Activated CD4-positive, alpha-beta T cell treated with anti-CD3 and anti-CD28 coated beads, Interleukin-2, amount 50 U/mL, for 24 hours (primary cell): ENCODE measurements at regions not wholly inside any gene's neighbourhood (a gene's known extent, or its start where the extent isn't known, plus 50 kb on each side); places are given as distances from the start of the nearest gene placed in this dataset.
"Not testable (repeated sequence)": the region's sequence is repeated elsewhere in the genome, so short reads cannot be mapped to it uniquely, and the experiment has no call there.

Experiments
- DNase-seq, 2 donors: peaks; one replicate each; pipeline ENCODE4 v3.0.0-alpha.2; 2020; ENCODE audit warnings: low read depth in 1 of 2, low spot score in 1 of 2

GRCh38 chr2:111552625-111553024 is 331.4 kb downstream of the ANAPC1 start:
- DNase-seq, result not testable (repeated sequence)

GRCh38 chr2:111559301-111559700 is 324.7 kb downstream of the ANAPC1 start:
- DNase-seq, result not testable (repeated sequence)

- not testable (repeated sequence) for DNase-seq
These were observed 324.2 kb downstream of the ANAPC1 start for GRCh38 chr2:111559814-111560213.

- not testable (repeated sequence) for DNase-seq
These were observed 317.9 kb downstream of the ANAPC1 start for GRCh38 chr2:111566068-111566467.

GRCh38 chr2:111567233-111567632 is 316.8 kb downstream of the ANAPC1 start:
- DNase-seq, result not testable (repeated sequence)

GRCh38 chr2:111569356-111570199 is 314.4 kb downstream of the ANAPC1 start:
- DNase-seq, result not testable (repeated sequence)

- not testable (repeated sequence) for DNase-seq
These were observed 313.5 kb downstream of the ANAPC1 start for GRCh38 chr2:111570300-111571114.

GRCh38 chr2:111574803-111575202 is 309.2 kb downstream of the ANAPC1 start:
- DNase-seq, result not testable (repeated sequence)

GRCh38 chr2:111577154-111577885 is 306.7 kb downstream of the ANAPC1 start:
- not testable (repeated sequence) for DNase-seq

GRCh38 chr2:111579500-111580134 is 304.4 kb downstream of the ANAPC1 start:
- DNase-seq, result not testable (repeated sequence)

GRCh38 chr2:111580616-111581015 is 303.4 kb downstream of the ANAPC1 start:
- not testable (repeated sequence) for DNase-seq

GRCh38 chr2:111582090-111582489 is 301.9 kb downstream of the ANAPC1 start:
- not testable (repeated sequence) for DNase-seq

GRCh38 chr2:111583480-111583879 is 300.5 kb downstream of the ANAPC1 start:
- DNase-seq, result not testable (repeated sequence)

GRCh38 chr2:111584540-111584939 is 299.5 kb downstream of the ANAPC1 start:
- DNase-seq, result not testable (repeated sequence)

- not testable (repeated sequence) for DNase-seq
These were observed 299.0 kb downstream of the ANAPC1 start for GRCh38 chr2:111584950-111585349.

- not testable (repeated sequence) for DNase-seq
These were observed 298.0 kb downstream of the ANAPC1 start for GRCh38 chr2:111586014-111586413.

GRCh38 chr2:111595072-111595471 is 288.9 kb downstream of the ANAPC1 start:
- not testable (repeated sequence) for DNase-seq

GRCh38 chr2:111596808-111597705 is 286.9 kb downstream of the ANAPC1 start:
- DNase-seq, result not testable (repeated sequence)

GRCh38 chr2:111598944-111599343 is 285.0 kb downstream of the ANAPC1 start:
- DNase-seq, result not testable (repeated sequence)

- DNase-seq, result not testable (repeated sequence)
These were observed 281.7 kb downstream of the ANAPC1 start for GRCh38 chr2:111602259-111602658.
